Upper lobe of left lung (tissue), 4 donors: ENCODE measurements at regions not wholly inside any gene's neighbourhood (a gene's known extent, or its start where the extent isn't known, plus 50 kb on each side); places are given as distances from the start of the nearest gene placed in this dataset.
A peak's percentile ranks its signal among the peaks of the same experiment; 100 is the strongest.

Experiments used
- CTCF ChIP-seq, 6 experiments: fragments of 450-650 bp in 4 of 6; fragments of 200-600 bp in 2 of 6; sonication (generic) in 2 of 6; IDR thresholded peaks; one replicate each; pipeline ENCODE4 v1.5.1; 2016 to 2019; ENCODE audit warnings: antibody characterized with exemption in 6 of 6
- POLR2A ChIP-seq, 4 donors: fragments of 450-650 bp; IDR thresholded peaks; one replicate each; pipeline ENCODE4 v1.5.1; 2016 to 2017; ENCODE audit warnings: antibody characterized with exemption in 4 of 4, mild to moderate bottlenecking in 2 of 4
- POLR2AphosphoS5 ChIP-seq, 2 donors: sonication (generic); formaldehyde crosslinking; IDR thresholded peaks; one replicate each; pipeline ENCODE4 v1.5.1; 2017; ENCODE audit warnings: antibody characterized with exemption in 2 of 2

GRCh38 chr3:107938143-107938542 lies 152.7 kb downstream of the CD47 start:
- TF ChIP-seq CTCF (IDR thresholded peaks at IDR 0.05) (peak in 4 of 6 experiments; percentile 12 to 59 (median 52)), POLR2AphosphoS5 (IDR thresholded peaks at IDR 0.05) (no peak), POLR2A (IDR thresholded peaks at IDR 0.05) (no peak)
